GM12873 (cell line): ENCODE measurements at regions not wholly inside any gene's neighbourhood (a gene's known extent, or its start where the extent isn't known, plus 50 kb on each side); places are given as distances from the start of the nearest gene placed in this dataset.

Source experiments
- TF ChIP-seq, protein P1 (sequence below): IDR thresholded peaks from 2 replicates; pipeline ENCODE4 v1.5.1; 2012; ENCODE audit warnings: low read depth, mild to moderate bottlenecking, moderate library complexity, low read length, control low read depth; ENCODE audit not compliant: insufficient read depth; ENCODE audit errors: missing control alignments

DNA sequence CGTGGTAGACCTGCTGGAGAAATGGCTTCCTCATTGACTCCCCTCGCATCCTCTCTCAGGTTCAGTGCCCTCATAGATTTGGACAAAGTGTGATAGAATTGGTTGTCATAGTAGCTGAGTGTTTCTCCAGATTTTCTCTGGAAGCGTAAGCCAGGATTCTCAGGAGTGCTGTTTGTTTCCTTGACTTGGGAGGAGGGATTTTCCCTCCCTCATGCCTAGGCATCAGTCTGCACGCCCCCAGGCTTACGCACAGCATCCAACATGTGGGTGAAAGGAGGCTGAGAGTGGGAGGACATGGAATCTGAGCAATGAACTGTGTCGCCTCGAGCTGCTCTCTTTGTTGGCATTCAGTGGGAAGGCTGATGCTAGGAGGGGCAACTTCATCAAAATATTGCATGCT, 503.5 kb downstream of the LTN1 start:
- TF ChIP-seq, protein P1, sequence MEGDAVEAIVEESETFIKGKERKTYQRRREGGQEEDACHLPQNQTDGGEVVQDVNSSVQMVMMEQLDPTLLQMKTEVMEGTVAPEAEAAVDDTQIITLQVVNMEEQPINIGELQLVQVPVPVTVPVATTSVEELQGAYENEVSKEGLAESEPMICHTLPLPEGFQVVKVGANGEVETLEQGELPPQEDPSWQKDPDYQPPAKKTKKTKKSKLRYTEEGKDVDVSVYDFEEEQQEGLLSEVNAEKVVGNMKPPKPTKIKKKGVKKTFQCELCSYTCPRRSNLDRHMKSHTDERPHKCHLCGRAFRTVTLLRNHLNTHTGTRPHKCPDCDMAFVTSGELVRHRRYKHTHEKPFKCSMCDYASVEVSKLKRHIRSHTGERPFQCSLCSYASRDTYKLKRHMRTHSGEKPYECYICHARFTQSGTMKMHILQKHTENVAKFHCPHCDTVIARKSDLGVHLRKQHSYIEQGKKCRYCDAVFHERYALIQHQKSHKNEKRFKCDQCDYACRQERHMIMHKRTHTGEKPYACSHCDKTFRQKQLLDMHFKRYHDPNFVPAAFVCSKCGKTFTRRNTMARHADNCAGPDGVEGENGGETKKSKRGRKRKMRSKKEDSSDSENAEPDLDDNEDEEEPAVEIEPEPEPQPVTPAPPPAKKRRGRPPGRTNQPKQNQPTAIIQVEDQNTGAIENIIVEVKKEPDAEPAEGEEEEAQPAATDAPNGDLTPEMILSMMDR, result no peak

DNA sequence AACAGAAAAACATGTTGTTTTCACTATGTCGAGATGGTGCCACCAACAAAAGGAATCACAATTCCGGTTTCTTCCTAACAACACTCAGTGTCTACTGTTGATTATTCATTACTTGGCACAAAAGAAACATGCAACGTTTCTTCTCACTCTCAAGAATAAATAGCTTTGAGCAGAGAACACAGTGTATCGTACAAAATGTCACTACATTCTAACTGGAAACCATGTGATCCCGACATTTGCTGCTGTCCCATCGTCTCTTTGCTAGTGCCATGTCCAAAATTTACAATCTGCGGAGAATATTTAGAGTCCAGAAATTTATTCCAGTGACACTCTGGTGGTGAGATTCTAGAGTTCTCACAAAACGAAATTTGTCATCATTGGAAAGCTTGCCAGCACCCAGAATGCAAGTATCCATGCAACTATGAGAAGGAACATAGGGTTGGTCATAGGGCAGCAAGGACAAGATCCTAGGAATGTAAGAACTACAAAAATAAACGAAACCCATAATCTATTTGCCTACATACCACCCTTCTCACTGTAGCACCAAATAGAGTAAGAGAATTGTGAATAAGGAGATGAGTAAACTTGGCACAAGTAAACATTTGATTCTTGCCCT, 505.1 kb downstream of the LTN1 start:
- TF ChIP-seq, protein P1, result no peak

- TF ChIP-seq, protein P1, result no peak
Observed at GRCh38 chr21:28485301-28486022, 507.2 kb downstream of the LTN1 start.

GRCh38 chr21:28483301-28484035, 509.2 kb downstream of the LTN1 start:
- TF ChIP-seq, protein P1, result no peak

DNA sequence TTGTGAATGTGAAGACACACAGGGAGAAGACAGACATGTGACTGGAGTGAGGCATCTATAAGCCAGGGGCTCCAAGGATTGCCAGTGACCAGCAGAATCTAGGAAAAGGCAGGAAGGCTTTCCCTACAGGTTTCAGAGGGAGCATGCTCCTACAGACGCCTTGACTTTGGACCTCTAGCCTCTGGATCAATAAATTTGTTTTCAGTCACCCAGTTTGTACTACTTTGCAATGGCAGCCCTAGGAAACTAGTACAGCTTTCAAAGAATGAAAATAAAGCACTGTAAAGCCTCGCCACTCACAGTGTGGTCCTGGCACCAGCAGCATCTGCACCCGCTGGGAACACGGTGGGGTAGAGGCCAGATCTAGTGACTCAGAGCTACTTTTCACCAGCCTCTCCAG, 510.0 kb downstream of the LTN1 start:
- TF ChIP-seq, protein P1, result no peak

DNA sequence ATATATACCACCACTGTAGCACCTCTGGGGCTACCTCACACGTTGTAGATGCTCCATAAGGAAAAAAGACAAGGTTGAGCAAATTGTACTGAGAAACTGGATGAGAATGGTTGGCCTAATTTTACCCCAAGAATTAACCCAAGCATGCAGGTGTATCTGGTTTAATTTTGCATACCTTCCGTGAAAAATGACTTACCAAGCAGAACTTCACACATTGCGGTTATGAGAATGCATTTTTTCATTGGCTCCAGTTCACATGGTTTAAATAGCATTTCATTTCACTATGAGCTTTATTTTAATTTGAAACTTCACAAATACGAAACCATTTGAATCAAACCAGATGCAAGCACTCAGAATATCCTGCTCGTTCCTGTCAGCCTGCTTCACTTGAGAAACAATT, 512.2 kb downstream of the LTN1 start:
- TF ChIP-seq, protein P1, result no peak

DNA sequence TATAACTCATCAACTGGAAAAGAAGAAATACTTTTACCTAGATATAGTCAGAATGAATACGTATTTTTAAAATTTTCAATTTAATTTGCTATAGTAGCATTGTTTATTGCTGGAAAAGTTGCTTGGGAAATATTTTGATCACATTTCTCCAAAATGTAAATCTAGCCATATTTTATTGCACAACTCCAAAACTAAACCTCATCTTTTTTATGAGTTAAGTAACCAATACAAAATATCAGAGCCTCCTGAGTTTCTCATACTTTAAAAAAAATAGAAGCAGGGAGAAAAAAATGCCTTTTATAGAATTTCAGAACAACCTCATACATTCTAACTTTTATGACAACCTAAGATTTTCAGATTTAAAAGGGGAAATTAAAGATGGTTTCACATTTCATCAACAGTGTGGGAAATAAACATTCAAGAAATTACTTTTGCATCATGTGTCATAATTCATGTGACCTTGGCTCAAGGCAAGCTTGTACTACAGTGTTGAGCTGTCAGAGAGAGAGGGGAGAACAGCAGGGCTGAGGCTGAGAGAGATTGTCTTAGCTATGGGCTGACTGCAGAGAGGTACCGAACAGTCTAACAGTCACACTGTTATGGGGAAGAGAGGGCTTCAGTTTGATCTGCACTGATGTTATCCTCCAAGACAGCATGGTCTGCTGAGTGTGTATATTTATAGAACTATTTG, 519.0 kb downstream of the LTN1 start:
- TF ChIP-seq, protein P1, result no peak
